ENCODE measurements at regions not wholly inside any gene's neighbourhood (a gene's known extent, or its start where the extent isn't known, plus 50 kb on each side); places are given as distances from the start of the nearest gene placed in this dataset.

- Histone ChIP-seq H3K27ac (no peak overlapping the region), H3K4me3 (no peak overlapping the region), H3K9me3 (no peaks in the 10 kb centered on the region), H3K36me3 (replicated peaks in 1 of 2; ENCODE audit: insufficient read depth in 1 of 2, low read depth in 2 of 2) (no peaks in the 10 kb centered on the region), H3K4me1 (no peaks in the 10 kb centered on the region), H3K27me3 (no peaks in the 10 kb centered on the region)
- intact Hi-C loops (cut with DNase I): no loop called here
- TF ChIP-seq POLR2A (IDR thresholded peaks at IDR 0.05) (no peak), CTCF (IDR thresholded peaks at IDR 0.05) (no peak)
- ATAC-seq (no peak), DNase-seq (no peak)
- WGBS, 2 donors: 34 to 51% methylated on average over 10 to 15 of the region's 15 CpGs
Observed at GRCh38 chr9:129236441-129237145, 58.5 kb upstream of the IER5L start.

DNA sequence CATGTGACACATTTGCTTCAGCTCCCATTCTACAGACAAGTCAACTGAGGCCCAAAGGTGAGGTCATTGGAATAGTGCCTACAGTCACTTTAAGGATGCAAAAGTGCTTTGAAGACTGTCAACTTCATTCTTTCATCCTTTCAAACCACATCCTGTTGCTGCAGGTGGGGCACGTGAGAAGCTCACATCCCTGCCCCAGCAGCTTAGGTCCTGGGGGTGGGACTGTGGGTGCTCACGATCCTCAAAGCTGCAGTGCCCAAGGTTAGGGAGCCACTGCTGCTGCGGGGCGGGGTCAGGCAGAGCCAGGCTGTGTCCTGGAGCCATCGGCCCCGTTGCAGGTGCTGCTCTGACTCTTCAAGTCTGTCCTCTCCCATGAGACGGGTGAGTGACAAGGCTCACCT is 57.9 kb upstream of the IER5L start:
- H3K4me1 ChIP-seq: no peaks in the 10 kb centered on the region
- H3K9me3 ChIP-seq: no peaks in the 10 kb centered on the region
- no peak overlapping the region for H3K27ac ChIP-seq
- ATAC-seq: no peak
- intact Hi-C loops (cut with DNase I): no loop called here
- 36 to 53% methylated on average over 2 to 7 of the region's 7 CpGs for WGBS, 2 donors
- no peaks in the 10 kb centered on the region for H3K36me3 ChIP-seq (replicated peaks in 1 of 2; ENCODE audit: insufficient read depth in 1 of 2, low read depth in 2 of 2)
- no peak for DNase-seq
- TF ChIP-seq POLR2A (IDR thresholded peaks at IDR 0.05) (no peak), CTCF (IDR thresholded peaks at IDR 0.05) (no peak)
- no peak overlapping the region for H3K4me3 ChIP-seq
- H3K27me3 ChIP-seq: no peaks in the 10 kb centered on the region

DNA sequence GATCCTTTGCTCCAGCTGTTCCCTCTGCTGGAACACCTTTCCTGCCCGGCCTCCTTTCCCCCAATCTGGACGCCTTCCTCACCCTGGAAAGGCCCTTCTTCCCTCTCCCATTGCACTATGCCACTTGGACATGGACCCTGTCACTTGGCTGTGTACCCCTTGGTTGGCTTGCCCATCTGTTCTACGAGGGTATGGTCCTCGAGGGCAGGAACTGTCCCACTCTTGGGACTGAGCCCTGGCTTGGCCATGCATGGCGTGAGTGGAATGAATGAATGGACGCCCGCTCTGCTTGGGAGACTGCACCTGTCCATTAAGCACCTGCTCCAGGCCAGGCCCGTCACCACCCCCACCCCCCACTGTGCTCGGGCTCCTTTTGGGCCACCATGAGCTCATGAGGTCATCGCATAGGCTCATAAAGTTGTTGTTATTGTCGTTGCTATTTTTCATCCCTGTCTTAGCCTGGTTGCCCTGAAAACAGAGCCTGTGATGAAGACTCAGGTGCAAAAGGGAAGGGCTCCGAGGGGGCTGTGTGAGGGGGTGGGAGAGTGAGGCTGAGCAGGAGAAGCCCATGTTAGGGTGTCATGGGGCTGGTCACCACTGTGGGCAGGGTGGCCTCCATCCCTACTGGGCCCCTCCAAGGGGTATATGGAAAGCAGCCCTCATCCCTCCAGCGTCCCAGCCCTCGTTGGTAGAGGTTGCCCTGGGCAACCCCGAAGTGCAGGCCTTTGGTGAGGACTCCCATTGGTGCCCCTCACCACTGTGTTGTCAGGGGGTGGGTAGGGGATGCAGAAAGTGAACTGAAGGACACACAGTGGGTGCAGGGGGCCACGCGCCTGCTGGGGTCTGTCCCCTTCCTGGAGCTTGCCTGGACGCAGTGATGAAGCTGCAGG is 57.2 kb upstream of the IER5L start:
- no peak for DNase-seq

DNA sequence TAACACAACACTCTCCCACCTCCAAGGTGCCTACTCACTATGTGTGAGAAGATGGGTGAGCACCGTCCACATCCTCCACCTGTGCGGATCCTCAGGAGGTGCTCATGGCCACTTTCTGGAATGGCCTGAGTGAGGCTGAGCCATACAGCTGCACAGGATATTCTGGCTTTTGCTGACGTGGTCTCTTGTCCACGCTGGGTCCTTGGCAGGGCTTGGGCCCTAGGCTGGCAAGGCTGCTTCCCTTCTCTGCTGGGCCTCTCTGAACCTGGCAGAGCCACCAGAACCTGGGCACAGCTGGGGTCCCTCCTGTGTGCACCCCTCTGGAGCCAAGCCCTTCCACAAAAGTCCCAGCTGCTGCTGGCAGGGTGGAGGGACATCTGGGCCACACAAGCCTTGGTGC is 56.4 kb upstream of the IER5L start:
- H3K4me3 ChIP-seq: no peak overlapping the region
- WGBS, 2 donors: 69% methylated on average over 4 of the region's 4 CpGs; no CpG with 5 or more reads in 1 of the 2 donors
- ATAC-seq (no peak), DNase-seq (no peak)
- no peaks in the 10 kb centered on the region for H3K9me3 ChIP-seq
- intact Hi-C loops (cut with DNase I): no loop called here
- TF ChIP-seq POLR2A (IDR thresholded peaks at IDR 0.05) (no peak), CTCF (IDR thresholded peaks at IDR 0.05) (no peak)
- H3K4me1 ChIP-seq: no peaks in the 10 kb centered on the region
- H3K27me3 ChIP-seq: no peaks in the 10 kb centered on the region
- no peaks in the 10 kb centered on the region for H3K36me3 ChIP-seq (replicated peaks in 1 of 2; ENCODE audit: insufficient read depth in 1 of 2, low read depth in 2 of 2)
- no peak overlapping the region for H3K27ac ChIP-seq

More for the DNA sequence above, 57.2 kb upstream of the IER5L start:
- H3K27me3 ChIP-seq: no peaks in the 10 kb centered on the region
- H3K4me1 ChIP-seq: no peaks in the 10 kb centered on the region
- ATAC-seq: no peak
- intact Hi-C loops (cut with DNase I): no loop called here
- no peak overlapping the region for H3K4me3 ChIP-seq
- no peak overlapping the region for H3K27ac ChIP-seq
- WGBS, 2 donors: 80 to 86% methylated on average over 3 to 18 of the region's 18 CpGs
- no peaks in the 10 kb centered on the region for H3K9me3 ChIP-seq
- no peaks in the 10 kb centered on the region for H3K36me3 ChIP-seq (replicated peaks in 1 of 2; ENCODE audit: insufficient read depth in 1 of 2, low read depth in 2 of 2)
- TF ChIP-seq POLR2A (IDR thresholded peaks at IDR 0.05) (no peak), CTCF (IDR thresholded peaks at IDR 0.05) (no peak)

All from body of pancreas (tissue), 4 donors.